ENCODE measurements at regions not wholly inside any gene's neighbourhood (a gene's known extent, or its start where the extent isn't known, plus 50 kb on each side); places are given as distances from the start of the nearest gene placed in this dataset.

DNA sequence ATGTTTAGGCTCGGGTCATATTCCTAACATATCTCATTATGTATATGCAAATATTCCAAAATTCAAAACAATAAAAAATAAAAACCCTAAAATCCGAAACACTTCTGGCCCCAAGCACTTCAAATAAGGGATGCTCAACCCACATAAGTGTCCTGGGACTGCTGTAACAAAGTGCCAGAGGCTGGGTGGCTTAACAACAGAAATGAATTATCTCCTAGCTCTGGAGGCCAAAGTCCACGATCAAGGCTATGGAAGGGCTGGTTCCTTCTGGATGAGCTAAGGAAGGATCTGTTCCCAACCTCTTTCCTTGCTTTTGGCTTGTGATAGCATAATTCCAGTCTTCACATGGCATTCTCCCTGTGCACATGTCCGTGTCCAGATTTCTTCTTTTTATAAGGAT lies 181.6 kb upstream of the NFE2L3 start:
- Mint-ChIP-seq H3K27me3 (ENCODE audit: unreplicated experiment) (peaks cover 5% of the 10 kb centered on the region), H3K27ac (ENCODE audit: unreplicated experiment) (peak overlapping the region; percentile 95), H3K4me1 (ENCODE audit: low read depth, unreplicated experiment) (peaks cover 20% of the 10 kb centered on the region), H3K9me3 (ENCODE audit: unreplicated experiment) (peaks cover 5% of the 10 kb centered on the region), H3K36me3 (ENCODE audit: unreplicated experiment) (peaks cover 3% of the 10 kb centered on the region), H3K4me3 (ENCODE audit: unreplicated experiment) (peak overlapping the region; percentile 68)
- TF ChIP-seq, protein P1, sequence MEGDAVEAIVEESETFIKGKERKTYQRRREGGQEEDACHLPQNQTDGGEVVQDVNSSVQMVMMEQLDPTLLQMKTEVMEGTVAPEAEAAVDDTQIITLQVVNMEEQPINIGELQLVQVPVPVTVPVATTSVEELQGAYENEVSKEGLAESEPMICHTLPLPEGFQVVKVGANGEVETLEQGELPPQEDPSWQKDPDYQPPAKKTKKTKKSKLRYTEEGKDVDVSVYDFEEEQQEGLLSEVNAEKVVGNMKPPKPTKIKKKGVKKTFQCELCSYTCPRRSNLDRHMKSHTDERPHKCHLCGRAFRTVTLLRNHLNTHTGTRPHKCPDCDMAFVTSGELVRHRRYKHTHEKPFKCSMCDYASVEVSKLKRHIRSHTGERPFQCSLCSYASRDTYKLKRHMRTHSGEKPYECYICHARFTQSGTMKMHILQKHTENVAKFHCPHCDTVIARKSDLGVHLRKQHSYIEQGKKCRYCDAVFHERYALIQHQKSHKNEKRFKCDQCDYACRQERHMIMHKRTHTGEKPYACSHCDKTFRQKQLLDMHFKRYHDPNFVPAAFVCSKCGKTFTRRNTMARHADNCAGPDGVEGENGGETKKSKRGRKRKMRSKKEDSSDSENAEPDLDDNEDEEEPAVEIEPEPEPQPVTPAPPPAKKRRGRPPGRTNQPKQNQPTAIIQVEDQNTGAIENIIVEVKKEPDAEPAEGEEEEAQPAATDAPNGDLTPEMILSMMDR (IDR thresholded peaks at IDR 0.05; ENCODE audit: partially characterized antibody, unreplicated experiment): no peak
- no peak for DNase-seq

- Mint-ChIP-seq H3K9me3 (ENCODE audit: unreplicated experiment) (peaks cover 5% of the 10 kb centered on the region), H3K27ac (ENCODE audit: unreplicated experiment) (peak overlapping the region; percentile 95), H3K27me3 (ENCODE audit: unreplicated experiment) (peaks cover 5% of the 10 kb centered on the region), H3K36me3 (ENCODE audit: unreplicated experiment) (peaks cover 3% of the 10 kb centered on the region), H3K4me1 (ENCODE audit: low read depth, unreplicated experiment) (peaks cover 20% of the 10 kb centered on the region), H3K4me3 (ENCODE audit: unreplicated experiment) (peak overlapping the region; percentile 68)
- TF ChIP-seq, protein P1 (IDR thresholded peaks at IDR 0.05; ENCODE audit: partially characterized antibody, unreplicated experiment): no peak
- peak; percentile 40 for DNase-seq
These were observed 181.1 kb upstream of the NFE2L3 start for GRCh38 chr7:25970911-25971310.

- H3K4me1 Mint-ChIP-seq (ENCODE audit: low read depth, unreplicated experiment): peaks cover 7% of the 10 kb centered on the region
- no peak overlapping the region for H3K4me3 Mint-ChIP-seq (ENCODE audit: unreplicated experiment)
- H3K9me3 Mint-ChIP-seq (ENCODE audit: unreplicated experiment): peaks cover 2% of the 10 kb centered on the region
- DNase-seq: no peak
- no peak overlapping the region for H3K27ac Mint-ChIP-seq (ENCODE audit: unreplicated experiment)
- TF ChIP-seq, protein P1 (IDR thresholded peaks at IDR 0.05; ENCODE audit: partially characterized antibody, unreplicated experiment): no peak
- H3K36me3 Mint-ChIP-seq (ENCODE audit: unreplicated experiment): peaks cover 7% of the 10 kb centered on the region
- H3K27me3 Mint-ChIP-seq (ENCODE audit: unreplicated experiment): no peaks in the 10 kb centered on the region
These were observed 175.4 kb upstream of the NFE2L3 start for GRCh38 chr7:25976630-25977029.

DNA sequence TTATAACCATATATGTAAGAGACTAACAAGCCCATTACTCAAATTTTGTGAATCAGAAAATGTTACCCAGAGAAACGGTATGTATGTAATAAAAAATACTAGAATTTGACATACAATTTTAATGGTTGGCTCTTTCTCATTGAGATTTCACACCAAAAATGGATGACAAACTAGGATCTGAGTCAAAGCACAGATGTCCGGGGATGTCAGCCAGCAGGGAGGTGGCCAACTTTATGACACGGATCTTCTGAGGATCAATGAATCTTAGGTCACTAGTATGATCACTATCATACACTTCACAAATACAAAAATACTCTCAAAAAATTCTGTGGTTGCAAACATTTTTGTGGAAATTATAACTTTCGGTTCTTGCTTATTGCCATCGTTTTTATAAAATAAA lies 173.5 kb upstream of the NFE2L3 start:
- H3K27ac Mint-ChIP-seq (ENCODE audit: unreplicated experiment): no peak overlapping the region
- H3K9me3 Mint-ChIP-seq (ENCODE audit: unreplicated experiment): no peaks in the 10 kb centered on the region
- TF ChIP-seq, protein P1 (IDR thresholded peaks at IDR 0.05; ENCODE audit: partially characterized antibody, unreplicated experiment): no peak

DNA sequence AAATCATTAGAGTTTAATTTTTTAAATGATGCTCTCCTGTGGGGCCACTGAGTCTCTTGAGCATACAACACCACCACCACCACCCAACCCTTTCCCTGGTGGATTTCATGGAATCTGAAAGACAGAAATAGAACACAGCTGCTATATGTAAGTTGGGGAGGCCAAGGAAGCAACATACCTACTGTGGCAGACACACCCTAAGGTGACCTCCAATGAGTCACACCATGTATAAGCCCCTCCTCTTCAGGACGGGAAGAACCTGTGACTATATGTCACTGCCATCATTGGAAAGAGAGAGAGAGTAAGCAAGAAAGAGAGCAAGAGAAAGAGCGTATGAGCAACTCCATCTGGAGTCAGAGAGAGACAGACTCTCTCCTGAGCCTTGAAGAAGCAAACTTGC lies 172.4 kb upstream of the NFE2L3 start:
- TF ChIP-seq, protein P1 (IDR thresholded peaks at IDR 0.05; ENCODE audit: partially characterized antibody, unreplicated experiment): no peak
- H3K4me1 Mint-ChIP-seq (ENCODE audit: low read depth, unreplicated experiment): peaks cover 3% of the 10 kb centered on the region
- DNase-seq: no peak
- peaks cover 4% of the 10 kb centered on the region for H3K36me3 Mint-ChIP-seq (ENCODE audit: unreplicated experiment)
- H3K9me3 Mint-ChIP-seq (ENCODE audit: unreplicated experiment): no peaks in the 10 kb centered on the region
- no peak overlapping the region for H3K4me3 Mint-ChIP-seq (ENCODE audit: unreplicated experiment)
- no peaks in the 10 kb centered on the region for H3K27me3 Mint-ChIP-seq (ENCODE audit: unreplicated experiment)
- H3K27ac Mint-ChIP-seq (ENCODE audit: unreplicated experiment): no peak overlapping the region

More for the DNA sequence above, 173.5 kb upstream of the NFE2L3 start:
- no peak overlapping the region for H3K4me3 Mint-ChIP-seq (ENCODE audit: unreplicated experiment)
- H3K4me1 Mint-ChIP-seq (ENCODE audit: low read depth, unreplicated experiment): peaks cover 4% of the 10 kb centered on the region
- peaks cover 4% of the 10 kb centered on the region for H3K36me3 Mint-ChIP-seq (ENCODE audit: unreplicated experiment)
- H3K27me3 Mint-ChIP-seq (ENCODE audit: unreplicated experiment): no peaks in the 10 kb centered on the region
- no peak for DNase-seq

All from glutamatergic neuron (in vitro differentiated cells).